Activated CD8-positive, alpha-beta T cell treated with anti-CD3 and anti-CD28 coated beads for 36 hours (primary cell): ENCODE measurements at regions not wholly inside any gene's neighbourhood (a gene's known extent, or its start where the extent isn't known, plus 50 kb on each side); places are given as distances from the start of the nearest gene placed in this dataset.

Experiments used
- ATAC-seq: fragments of 200-7000 bp; cut with Tn5 transposase; one replicate; pipeline ENCODE4 v1.10.0; 2021; ENCODE audit warnings: mild to moderate bottlenecking, moderate library complexity
- CTCF ChIA-PET: fragments of 350-600 bp; sonication (Branson Sonifier 250); formaldehyde crosslinking; loops from one replicate; lab custom pipeline; 2021; ENCODE audit warnings: antibody characterized with exemption; lab: Charles Lee
- POLR2A ChIA-PET: fragments of 350-600 bp; sonication (Branson Sonifier 250); formaldehyde crosslinking; loops from one replicate; lab custom pipeline; 2021; ENCODE audit warnings: antibody characterized with exemption; lab: Charles Lee
- DNase-seq: peaks from one replicate; pipeline ENCODE4 v3.0.0-alpha.2; 2020
- H3K27ac Mint-ChIP-seq: one replicate; pipeline ENCODE4 v1.8.0; 2021; ENCODE audit warnings: mild to moderate bottlenecking, mixed read lengths
- H3K27me3 Mint-ChIP-seq: one replicate; pipeline ENCODE4 v1.8.0; 2021; ENCODE audit warnings: mixed read lengths
- H3K36me3 Mint-ChIP-seq: one replicate; pipeline ENCODE4 v1.8.0; 2021; ENCODE audit warnings: low read depth, mixed read lengths
- H3K4me1 Mint-ChIP-seq: one replicate; pipeline ENCODE4 v1.8.0; 2021; ENCODE audit warnings: low read depth, mixed read lengths
- H3K4me3 Mint-ChIP-seq: one replicate; pipeline ENCODE4 v1.8.0; 2021; ENCODE audit warnings: mild to moderate bottlenecking, moderate library complexity, mixed read lengths
- H3K9me3 Mint-ChIP-seq: one replicate; pipeline ENCODE4 v1.8.0; 2021; ENCODE audit warnings: mixed read lengths
- CTCF ChIP-seq: fragments of 200-600 bp; IDR thresholded peaks from one replicate; pipeline ENCODE4 v1.8.0; 2022; ENCODE audit warnings: antibody characterized with exemption, mild to moderate bottlenecking
- intact Hi-C: fragments of 100-400 bp; cut with micrococcal nuclease; formaldehyde crosslinking; loops from one replicate; pipeline ENCODE4 v1.10.0; 2022

GRCh38 chr9:119026120-119026519 is 343.1 kb downstream of the BRINP1 start:
- Mint-ChIP-seq H3K9me3 (peaks cover 2% of the 10 kb centered on the region), H3K4me1 (no peaks in the 10 kb centered on the region), H3K4me3 (no peak overlapping the region), H3K27ac (no peak overlapping the region), H3K27me3 (no peaks in the 10 kb centered on the region), H3K36me3 (no peaks in the 10 kb centered on the region)
- TF ChIP-seq CTCF = no peak
- CTCF ChIA-PET = no interaction called here
- ATAC-seq = no peak
- intact Hi-C loops = no loop called here
- POLR2A ChIA-PET = interaction anchor here (1.2 kb wide), 1 partner anchor 15 kb away, joined by 4 read pairs; no protein-coding TSS in a partner anchor
- DNase-seq = no peak

- H3K9me3 Mint-ChIP-seq = peaks cover 4% of the 10 kb centered on the region
- intact Hi-C loops = no loop called here
- ChIA-PET POLR2A (no interaction called here), CTCF (no interaction called here)
- H3K27me3 Mint-ChIP-seq = no peaks in the 10 kb centered on the region
- ATAC-seq (no peak), DNase-seq (no peak)
- H3K27ac Mint-ChIP-seq = no peak overlapping the region
- H3K4me1 Mint-ChIP-seq = no peaks in the 10 kb centered on the region
- no peak for TF ChIP-seq CTCF
- H3K4me3 Mint-ChIP-seq = no peak overlapping the region
- H3K36me3 Mint-ChIP-seq = no peaks in the 10 kb centered on the region
Measured at GRCh38 chr9:119027901-119028699, 341.1 kb downstream of the BRINP1 start.

- H3K4me1 Mint-ChIP-seq = no peaks in the 10 kb centered on the region
- CTCF ChIA-PET = no interaction called here
- TF ChIP-seq CTCF = no peak
- no peak for DNase-seq
- no peak overlapping the region for H3K27ac Mint-ChIP-seq
- POLR2A ChIA-PET = no interaction called here
- H3K4me3 Mint-ChIP-seq = no peak overlapping the region
- ATAC-seq = no peak
- intact Hi-C loops = no loop called here
- H3K36me3 Mint-ChIP-seq = no peaks in the 10 kb centered on the region
- no peaks in the 10 kb centered on the region for H3K27me3 Mint-ChIP-seq
- H3K9me3 Mint-ChIP-seq = peaks cover 11% of the 10 kb centered on the region
Measured at GRCh38 chr9:119029886-119030285, 339.3 kb downstream of the BRINP1 start.

- intact Hi-C loops = no loop called here
- H3K27ac Mint-ChIP-seq = no peak overlapping the region
- no peak for TF ChIP-seq CTCF
- DNase-seq (no peak), ATAC-seq (no peak)
- CTCF ChIA-PET = no interaction called here
- H3K4me1 Mint-ChIP-seq = no peaks in the 10 kb centered on the region
- H3K4me3 Mint-ChIP-seq = no peak overlapping the region
- H3K36me3 Mint-ChIP-seq = no peaks in the 10 kb centered on the region
- peaks cover 9% of the 10 kb centered on the region for H3K9me3 Mint-ChIP-seq
- POLR2A ChIA-PET = no interaction called here
- no peaks in the 10 kb centered on the region for H3K27me3 Mint-ChIP-seq
Measured at GRCh38 chr9:119033596-119033995, 335.6 kb downstream of the BRINP1 start.

- CTCF ChIA-PET = no interaction called here
- H3K9me3 Mint-ChIP-seq = peaks cover 8% of the 10 kb centered on the region
- H3K4me1 Mint-ChIP-seq = no peaks in the 10 kb centered on the region
- H3K27ac Mint-ChIP-seq = no peak overlapping the region
- intact Hi-C loops = no loop called here
- H3K36me3 Mint-ChIP-seq = no peaks in the 10 kb centered on the region
- TF ChIP-seq CTCF = no peak
- ATAC-seq (no peak), DNase-seq (no peak)
- POLR2A ChIA-PET = no interaction called here
- no peak overlapping the region for H3K4me3 Mint-ChIP-seq
- no peaks in the 10 kb centered on the region for H3K27me3 Mint-ChIP-seq
Measured at GRCh38 chr9:119036969-119037368, 332.3 kb downstream of the BRINP1 start.
